ENCODE measurements at regions not wholly inside any gene's neighbourhood (a gene's known extent, or its start where the extent isn't known, plus 50 kb on each side); places are given as distances from the start of the nearest gene placed in this dataset.

DNA sequence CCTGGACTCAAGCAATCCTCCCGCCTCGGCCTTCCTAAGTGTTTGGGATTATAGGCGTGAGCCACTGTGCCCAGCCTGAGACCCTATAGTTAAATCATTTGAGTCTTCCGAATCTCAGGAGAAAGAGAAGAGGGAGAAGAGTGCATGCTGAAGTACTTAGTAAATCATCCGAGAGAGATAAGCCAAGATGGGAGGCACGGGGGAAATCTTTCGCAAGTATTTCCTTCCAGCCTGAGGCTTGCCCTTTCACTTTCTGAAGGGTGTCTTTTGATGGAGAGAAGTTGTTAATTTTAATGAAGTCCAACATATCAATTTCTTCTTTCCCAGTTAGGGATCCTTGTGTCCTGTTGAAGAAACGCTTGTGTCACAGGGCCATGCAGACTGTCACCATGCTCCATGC, 97.1 kb upstream of the SLC6A6 start:
- DNase-seq (ENCODE audit: low read depth): no peak
- ChIA-PET CTCF (no interaction called here), POLR2A (no interaction called here)
- Histone ChIP-seq H3K36me3 (ENCODE audit: control insufficient read depth, insufficient read depth, low read length) (no peaks in the 10 kb centered on the region), H3K4me3 (ENCODE audit: low read depth, low read length) (no peak overlapping the region), H3K27me3 (ENCODE audit: control insufficient read depth, insufficient read depth, low read length) (peaks cover 28% of the 10 kb centered on the region)
- TF ChIP-seq, protein P1, sequence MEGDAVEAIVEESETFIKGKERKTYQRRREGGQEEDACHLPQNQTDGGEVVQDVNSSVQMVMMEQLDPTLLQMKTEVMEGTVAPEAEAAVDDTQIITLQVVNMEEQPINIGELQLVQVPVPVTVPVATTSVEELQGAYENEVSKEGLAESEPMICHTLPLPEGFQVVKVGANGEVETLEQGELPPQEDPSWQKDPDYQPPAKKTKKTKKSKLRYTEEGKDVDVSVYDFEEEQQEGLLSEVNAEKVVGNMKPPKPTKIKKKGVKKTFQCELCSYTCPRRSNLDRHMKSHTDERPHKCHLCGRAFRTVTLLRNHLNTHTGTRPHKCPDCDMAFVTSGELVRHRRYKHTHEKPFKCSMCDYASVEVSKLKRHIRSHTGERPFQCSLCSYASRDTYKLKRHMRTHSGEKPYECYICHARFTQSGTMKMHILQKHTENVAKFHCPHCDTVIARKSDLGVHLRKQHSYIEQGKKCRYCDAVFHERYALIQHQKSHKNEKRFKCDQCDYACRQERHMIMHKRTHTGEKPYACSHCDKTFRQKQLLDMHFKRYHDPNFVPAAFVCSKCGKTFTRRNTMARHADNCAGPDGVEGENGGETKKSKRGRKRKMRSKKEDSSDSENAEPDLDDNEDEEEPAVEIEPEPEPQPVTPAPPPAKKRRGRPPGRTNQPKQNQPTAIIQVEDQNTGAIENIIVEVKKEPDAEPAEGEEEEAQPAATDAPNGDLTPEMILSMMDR (IDR thresholded peaks at IDR 0.05; ENCODE audit: insufficient read depth, low read depth, low read length): no peak

DNA sequence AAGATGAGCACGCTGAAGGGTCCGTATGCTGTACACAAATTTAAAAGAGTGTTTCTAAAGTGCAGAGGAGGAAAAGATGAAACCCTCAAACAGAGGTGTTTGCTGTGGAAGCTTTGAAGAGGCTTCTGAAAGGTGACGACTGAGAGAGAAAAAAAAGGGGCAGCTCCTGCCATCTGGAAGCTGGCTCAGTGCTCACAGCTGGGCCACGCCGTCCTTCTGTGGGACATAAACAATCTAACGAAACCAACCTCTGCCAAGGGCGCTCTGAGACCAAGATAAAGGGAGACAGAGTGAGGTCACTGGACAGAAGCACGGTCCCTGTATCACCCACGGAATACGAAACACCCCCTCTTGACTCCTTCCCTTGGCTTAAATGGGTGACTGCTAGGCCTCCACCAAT, 96.3 kb upstream of the SLC6A6 start:
- H3K4me3 ChIP-seq (ENCODE audit: low read depth, low read length): no peak overlapping the region
- H3K36me3 ChIP-seq (ENCODE audit: control insufficient read depth, insufficient read depth, low read length): no peaks in the 10 kb centered on the region
- H3K27me3 ChIP-seq (ENCODE audit: control insufficient read depth, insufficient read depth, low read length): peaks cover 30% of the 10 kb centered on the region
- ChIA-PET CTCF (no interaction called here), POLR2A (no interaction called here)
- TF ChIP-seq, protein P1 (IDR thresholded peaks at IDR 0.05; ENCODE audit: insufficient read depth, low read depth, low read length): no peak
- DNase-seq (ENCODE audit: low read depth): no peak

DNA sequence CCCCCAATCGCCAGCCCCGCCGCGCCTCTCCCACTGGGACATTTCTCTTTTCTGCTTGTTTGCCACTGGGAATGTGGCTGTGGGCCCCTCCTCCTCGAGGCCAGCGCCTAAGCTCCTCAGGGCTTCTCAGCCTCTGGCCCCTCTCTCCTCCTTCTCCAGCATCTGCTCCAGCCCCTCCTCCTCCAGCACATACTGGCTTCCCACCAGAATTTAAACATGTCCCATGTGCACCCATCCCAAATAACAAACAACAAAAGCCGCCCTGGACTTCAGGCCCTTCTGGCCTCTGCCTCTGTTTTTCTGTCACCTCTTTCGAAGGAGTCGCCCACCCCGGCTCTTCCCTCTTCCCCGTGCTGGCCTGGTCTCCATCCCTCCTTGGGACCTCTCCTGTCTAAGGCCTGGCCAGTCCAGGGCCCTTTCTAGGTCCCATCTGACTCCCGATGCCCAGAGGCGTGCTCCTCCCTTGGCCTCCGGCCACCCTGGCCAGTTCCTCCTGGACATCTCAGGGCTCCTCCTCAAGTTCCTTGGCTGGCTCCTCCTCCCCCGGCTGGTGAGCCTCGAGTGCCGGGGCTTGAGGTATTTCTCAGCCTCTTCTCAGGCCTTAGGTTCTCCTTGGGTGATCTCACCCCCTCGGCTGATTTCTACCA, 94.6 kb upstream of the SLC6A6 start:
- DNase-seq (ENCODE audit: low read depth): no peak
- H3K4me3 ChIP-seq (ENCODE audit: low read depth, low read length): no peak overlapping the region
- H3K36me3 ChIP-seq (ENCODE audit: control insufficient read depth, insufficient read depth, low read length): no peaks in the 10 kb centered on the region
- H3K27me3 ChIP-seq (ENCODE audit: control insufficient read depth, insufficient read depth, low read length): peaks cover 32% of the 10 kb centered on the region
- ChIA-PET CTCF (no interaction called here), POLR2A (no interaction called here)
- TF ChIP-seq, protein P1 (IDR thresholded peaks at IDR 0.05; ENCODE audit: insufficient read depth, low read depth, low read length): no peak

DNA sequence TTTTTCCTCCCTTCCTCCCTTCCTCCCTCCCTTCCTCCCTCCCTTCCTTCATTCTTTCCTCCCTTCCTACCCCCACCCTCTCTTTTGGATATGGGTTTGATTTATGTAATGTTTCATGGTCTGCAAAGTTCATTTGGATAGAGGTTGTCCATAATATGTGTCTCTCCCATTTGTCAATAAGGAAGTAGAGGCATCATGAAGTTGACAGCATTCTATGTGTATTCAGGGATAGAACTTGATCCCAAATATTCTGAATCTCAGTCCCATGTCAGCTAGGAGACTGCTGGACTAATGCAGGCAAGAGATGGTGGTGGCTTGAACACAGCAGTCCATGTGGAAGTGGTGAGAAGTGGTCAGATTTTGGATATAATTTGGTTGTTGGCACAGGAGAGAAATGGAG, 90.7 kb upstream of the SLC6A6 start:
- Histone ChIP-seq H3K36me3 (ENCODE audit: control insufficient read depth, insufficient read depth, low read length) (no peaks in the 10 kb centered on the region), H3K4me3 (ENCODE audit: low read depth, low read length) (no peak overlapping the region), H3K27me3 (ENCODE audit: control insufficient read depth, insufficient read depth, low read length) (peaks cover 31% of the 10 kb centered on the region)
- ChIA-PET POLR2A (no interaction called here), CTCF (no interaction called here)
- TF ChIP-seq, protein P1 (IDR thresholded peaks at IDR 0.05; ENCODE audit: insufficient read depth, low read depth, low read length): no peak
- no peak for DNase-seq (ENCODE audit: low read depth)

DNA sequence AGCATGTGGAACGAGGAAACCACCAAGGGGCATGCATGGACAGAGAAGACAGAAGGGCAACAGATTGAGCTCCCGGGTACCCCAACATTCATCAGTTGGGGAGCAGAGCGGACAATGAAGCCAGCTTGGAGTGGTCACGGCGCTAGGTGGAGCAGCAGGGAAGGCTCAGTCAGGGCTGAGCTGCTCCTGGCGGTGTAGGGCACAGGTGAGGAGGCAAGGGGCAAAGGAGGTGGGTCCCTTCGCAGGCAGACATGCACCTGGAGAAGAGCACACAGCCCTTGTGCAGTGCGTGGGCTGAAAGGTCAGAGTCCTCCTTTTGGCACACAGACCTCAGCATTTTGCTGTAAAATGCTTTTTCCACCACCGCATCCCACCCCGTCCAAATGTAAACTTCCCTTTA, 90.0 kb upstream of the SLC6A6 start:
- CTCF ChIA-PET: interaction anchor here (0.7 kb wide), 1 partner anchor 16 kb away, joined by 4 read pairs; no protein-coding TSS in a partner anchor
- TF ChIP-seq, protein P1 (IDR thresholded peaks at IDR 0.05; ENCODE audit: insufficient read depth, low read depth, low read length): no peak

More for the DNA sequence above, 90.0 kb upstream of the SLC6A6 start:
- POLR2A ChIA-PET: no interaction called here
- H3K27me3 ChIP-seq (ENCODE audit: control insufficient read depth, insufficient read depth, low read length): peaks cover 27% of the 10 kb centered on the region
- no peak overlapping the region for H3K4me3 ChIP-seq (ENCODE audit: low read depth, low read length)
- no peaks in the 10 kb centered on the region for H3K36me3 ChIP-seq (ENCODE audit: control insufficient read depth, insufficient read depth, low read length)
- no peak for DNase-seq (ENCODE audit: low read depth)

All from BJ (cell line).